ENCODE measurements at regions not wholly inside any gene's neighbourhood (a gene's known extent, or its start where the extent isn't known, plus 50 kb on each side); places are given as distances from the start of the nearest gene placed in this dataset.

DNA sequence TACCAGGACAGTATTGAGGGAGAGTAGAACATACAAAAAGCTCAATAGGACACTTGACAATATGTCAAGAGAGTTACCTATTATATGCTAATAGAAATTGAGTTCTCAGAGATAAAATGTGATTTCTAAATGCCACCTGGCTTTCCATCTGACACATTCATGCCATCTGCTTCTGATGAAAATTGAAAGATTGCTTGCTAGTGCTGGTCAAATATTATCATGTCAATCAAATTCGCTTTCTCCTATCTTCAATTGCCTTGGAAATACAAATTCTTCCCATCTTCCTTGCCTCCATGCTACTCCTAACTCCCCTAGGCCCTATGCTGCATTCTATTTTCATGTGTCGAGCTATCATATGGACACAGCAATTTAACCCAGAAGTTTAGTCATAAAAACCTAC, 1076.9 kb downstream of the ARAP2 start:
- TF ChIP-seq EP300 (IDR thresholded peaks at IDR 0.05): no peak
- TF ChIP-seq, protein P1, sequence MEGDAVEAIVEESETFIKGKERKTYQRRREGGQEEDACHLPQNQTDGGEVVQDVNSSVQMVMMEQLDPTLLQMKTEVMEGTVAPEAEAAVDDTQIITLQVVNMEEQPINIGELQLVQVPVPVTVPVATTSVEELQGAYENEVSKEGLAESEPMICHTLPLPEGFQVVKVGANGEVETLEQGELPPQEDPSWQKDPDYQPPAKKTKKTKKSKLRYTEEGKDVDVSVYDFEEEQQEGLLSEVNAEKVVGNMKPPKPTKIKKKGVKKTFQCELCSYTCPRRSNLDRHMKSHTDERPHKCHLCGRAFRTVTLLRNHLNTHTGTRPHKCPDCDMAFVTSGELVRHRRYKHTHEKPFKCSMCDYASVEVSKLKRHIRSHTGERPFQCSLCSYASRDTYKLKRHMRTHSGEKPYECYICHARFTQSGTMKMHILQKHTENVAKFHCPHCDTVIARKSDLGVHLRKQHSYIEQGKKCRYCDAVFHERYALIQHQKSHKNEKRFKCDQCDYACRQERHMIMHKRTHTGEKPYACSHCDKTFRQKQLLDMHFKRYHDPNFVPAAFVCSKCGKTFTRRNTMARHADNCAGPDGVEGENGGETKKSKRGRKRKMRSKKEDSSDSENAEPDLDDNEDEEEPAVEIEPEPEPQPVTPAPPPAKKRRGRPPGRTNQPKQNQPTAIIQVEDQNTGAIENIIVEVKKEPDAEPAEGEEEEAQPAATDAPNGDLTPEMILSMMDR (IDR thresholded peaks at IDR 0.05): no peak
- TF ChIP-seq POLR2A (IDR thresholded peaks at IDR 0.05): no peak
